Neural progenitor cell (in vitro differentiated cells): ENCODE measurements at regions not wholly inside any gene's neighbourhood (a gene's known extent, or its start where the extent isn't known, plus 50 kb on each side); places are given as distances from the start of the nearest gene placed in this dataset.

Source experiments
- DNase-seq: peaks from one replicate; pipeline ENCODE4 v3.0.0-alpha.2; 2016; ENCODE audit warnings: low spot score
- H2AFZ ChIP-seq: fragments of 200-600 bp; sonication (generic); replicated peaks from 2 replicates; pipeline ENCODE4 v1.6.1; 2016; ENCODE audit warnings: antibody characterized with exemption
- H3F3A ChIP-seq: fragments of 200-600 bp; sonication (generic); 2 replicates; pipeline ENCODE4 v1.6.1; 2016; ENCODE audit warnings: antibody characterized with exemption, low read depth
- H3K27ac ChIP-seq: fragments of 200-600 bp; sonication (generic); 2 replicates; pipeline ENCODE4 v1.5.1; 2016; ENCODE audit warnings: mild to moderate bottlenecking
- H3K27me3 ChIP-seq: fragments of 200-600 bp; sonication (generic); 2 replicates; pipeline ENCODE4 v1.6.1; 2016; ENCODE audit warnings: mild to moderate bottlenecking, moderate library complexity
- H3K36me3 ChIP-seq: fragments of 200-600 bp; sonication (generic); 2 replicates; pipeline ENCODE4 v1.5.1; 2016
- H3K4me1 ChIP-seq: fragments of 200-600 bp; sonication (generic); 2 replicates; pipeline ENCODE4 v1.6.1; 2016; ENCODE audit warnings: mixed run types
- H3K4me2 ChIP-seq: fragments of 200-600 bp; sonication (generic); 2 replicates; pipeline ENCODE4 v1.6.1; 2016
- H3K4me3 ChIP-seq: fragments of 200-600 bp; sonication (generic); 2 replicates; pipeline ENCODE4 v1.5.1; 2016
- H3K79me2 ChIP-seq: fragments of 200-600 bp; sonication (generic); 2 replicates; pipeline ENCODE4 v1.6.1; 2016; ENCODE audit warnings: low read depth
- H3K9ac ChIP-seq: fragments of 200-600 bp; sonication (generic); 2 replicates; pipeline ENCODE4 v1.6.1; 2016
- H3K9me3 ChIP-seq: fragments of 200-600 bp; sonication (generic); 2 replicates; pipeline ENCODE4 v1.5.1; 2016; ENCODE audit warnings: low read depth
- H4K20me1 ChIP-seq: fragments of 200-600 bp; sonication (generic); 2 replicates; pipeline ENCODE4 v1.6.1; 2016; ENCODE audit warnings: low read depth
- H3K27ac Mint-ChIP-seq: 3 replicates; pipeline ENCODE4 v1.8.0; 2021; ENCODE audit warnings: mixed read lengths
- H3K27me3 Mint-ChIP-seq: 2 replicates; pipeline ENCODE4 v1.8.0; 2022; ENCODE audit warnings: low read depth, mild to moderate bottlenecking, inconsistent platforms, moderate library complexity, mixed read lengths; ENCODE audit not compliant: insufficient read depth
- H3K36me3 Mint-ChIP-seq: 3 replicates; pipeline ENCODE4 v1.8.0; 2021; ENCODE audit warnings: mixed read lengths
- H3K4me1 Mint-ChIP-seq: 3 replicates; pipeline ENCODE4 v1.8.0; 2021; ENCODE audit warnings: mixed read lengths
- H3K4me3 Mint-ChIP-seq: 3 replicates; pipeline ENCODE4 v1.8.0; 2021; ENCODE audit warnings: mild to moderate bottlenecking, moderate library complexity, mixed read lengths
- H3K9me3 Mint-ChIP-seq: 3 replicates; pipeline ENCODE4 v1.8.0; 2020; ENCODE audit warnings: mixed read lengths
- CTCF ChIP-seq: fragments of 200-600 bp; sonication (generic); IDR thresholded peaks from 2 replicates; pipeline ENCODE4 v1.5.1; 2017; ENCODE audit warnings: antibody characterized with exemption, mild to moderate bottlenecking
- EZH2 ChIP-seq: fragments of 200-600 bp; sonication (generic); IDR thresholded peaks from 2 replicates; pipeline ENCODE4 v1.6.1; 2017; ENCODE audit warnings: antibody characterized with exemption, mild to moderate bottlenecking, moderate library complexity
- EZH2phosphoT487 ChIP-seq: fragments of 200-600 bp; sonication (generic); IDR thresholded peaks from 2 replicates; pipeline ENCODE4 v1.6.1; 2017; ENCODE audit warnings: antibody characterized with exemption

GRCh38 chr2:157107460-157107859 lies 150.0 kb upstream of the GALNT5 start:
- Histone ChIP-seq H3K27me3 (no peaks in the 10 kb centered on the region), H3K9ac (no peak overlapping the region), H3K4me1 (no peaks in the 10 kb centered on the region), H3K4me2 (no peak overlapping the region), H3F3A (no peaks in the 10 kb centered on the region), H3K27ac (no peak overlapping the region), H3K36me3 (no peaks in the 10 kb centered on the region), H2AFZ (no peak overlapping the region), H3K4me3 (no peak overlapping the region), H3K79me2 (no peaks in the 10 kb centered on the region), H3K9me3 (no peaks in the 10 kb centered on the region), H4K20me1 (no peaks in the 10 kb centered on the region)
- Mint-ChIP-seq H3K4me3 (no peak overlapping the region), H3K36me3 (no peaks in the 10 kb centered on the region), H3K27ac (no peak overlapping the region), H3K4me1 (peaks cover 3% of the 10 kb centered on the region), H3K27me3 (peaks cover 2% of the 10 kb centered on the region), H3K9me3 (peaks cover 14% of the 10 kb centered on the region)
- DNase-seq: no peak
- no peak for TF ChIP-seq EZH2phosphoT487
- TF ChIP-seq EZH2: no peak
- TF ChIP-seq CTCF: no peak

DNA sequence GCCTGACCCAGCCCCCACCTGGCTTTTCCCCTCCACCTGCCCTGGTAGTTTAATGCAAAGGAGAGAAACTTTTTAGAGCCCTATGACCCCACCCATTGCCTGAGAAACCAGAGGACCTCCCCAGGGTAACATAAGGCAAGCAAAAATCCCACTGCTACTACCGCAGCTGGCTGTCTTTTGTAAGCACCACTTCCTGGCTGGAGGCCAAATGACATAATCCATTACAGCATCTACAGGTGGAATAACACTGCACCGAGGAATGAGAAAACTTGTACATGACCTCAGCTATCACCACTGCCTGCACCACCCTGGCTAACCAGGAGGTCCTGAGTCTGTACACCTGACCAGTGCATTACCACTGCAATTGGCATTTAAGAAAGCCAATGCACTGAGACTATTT lies 149.6 kb upstream of the GALNT5 start:
- Histone ChIP-seq H3K4me1 (no peaks in the 10 kb centered on the region), H3F3A (no peaks in the 10 kb centered on the region), H3K4me3 (no peak overlapping the region), H3K4me2 (no peak overlapping the region), H3K36me3 (no peaks in the 10 kb centered on the region), H3K9ac (no peak overlapping the region), H4K20me1 (no peaks in the 10 kb centered on the region), H3K9me3 (no peaks in the 10 kb centered on the region), H3K79me2 (no peaks in the 10 kb centered on the region), H2AFZ (no peak overlapping the region), H3K27me3 (no peaks in the 10 kb centered on the region), H3K27ac (no peak overlapping the region)
- TF ChIP-seq EZH2 (no peak), EZH2phosphoT487 (no peak), CTCF (no peak)
- no peak overlapping the region for H3K27ac Mint-ChIP-seq
- H3K4me1 Mint-ChIP-seq: peaks cover 3% of the 10 kb centered on the region
- no peak overlapping the region for H3K4me3 Mint-ChIP-seq
- no peak for DNase-seq
- no peaks in the 10 kb centered on the region for H3K36me3 Mint-ChIP-seq
- H3K27me3 Mint-ChIP-seq: peaks cover 2% of the 10 kb centered on the region
- H3K9me3 Mint-ChIP-seq: peaks cover 19% of the 10 kb centered on the region

DNA sequence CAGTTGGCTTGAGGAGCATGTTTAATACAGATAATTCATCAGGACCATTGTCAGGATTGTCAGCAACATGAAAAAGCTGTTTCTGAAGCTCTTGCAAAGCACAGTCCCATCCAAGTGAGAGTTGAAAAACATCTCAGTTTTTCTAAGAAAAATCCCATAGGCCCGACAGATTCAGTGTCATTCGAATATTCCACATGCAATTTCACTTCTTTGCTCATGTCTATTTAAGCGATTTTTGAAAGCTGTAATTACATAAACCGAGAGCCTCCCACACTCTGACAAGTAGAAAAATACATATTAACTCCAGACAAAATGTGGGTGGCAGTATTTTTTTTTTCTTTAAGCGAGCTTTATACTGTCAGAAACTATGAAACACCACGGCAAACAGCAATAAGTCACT lies 134.7 kb upstream of the GALNT5 start:
- Histone ChIP-seq H3K4me1 (no peaks in the 10 kb centered on the region), H2AFZ (no peak overlapping the region), H4K20me1 (no peaks in the 10 kb centered on the region), H3K79me2 (no peaks in the 10 kb centered on the region), H3K27me3 (no peaks in the 10 kb centered on the region), H3K9me3 (no peaks in the 10 kb centered on the region), H3K27ac (no peak overlapping the region), H3K36me3 (no peaks in the 10 kb centered on the region), H3K4me3 (no peak overlapping the region), H3K9ac (no peak overlapping the region), H3K4me2 (no peak overlapping the region), H3F3A (no peaks in the 10 kb centered on the region)
- no peak overlapping the region for H3K4me3 Mint-ChIP-seq
- no peak overlapping the region for H3K27ac Mint-ChIP-seq
- DNase-seq: no peak
- H3K9me3 Mint-ChIP-seq: peaks cover 6% of the 10 kb centered on the region
- H3K4me1 Mint-ChIP-seq: no peaks in the 10 kb centered on the region
- no peak for TF ChIP-seq EZH2
- TF ChIP-seq CTCF: no peak
- no peak for TF ChIP-seq EZH2phosphoT487
- peaks cover 3% of the 10 kb centered on the region for H3K36me3 Mint-ChIP-seq
- H3K27me3 Mint-ChIP-seq: no peaks in the 10 kb centered on the region

GRCh38 chr2:157124731-157125130 lies 132.8 kb upstream of the GALNT5 start:
- Mint-ChIP-seq H3K27ac (no peak overlapping the region), H3K4me1 (no peaks in the 10 kb centered on the region)

More at GRCh38 chr2:157124731-157125130, 132.8 kb upstream of the GALNT5 start:
- Histone ChIP-seq H3K4me3 (no peak overlapping the region), H3K27ac (no peak overlapping the region), H3K79me2 (no peaks in the 10 kb centered on the region), H3K4me1 (no peaks in the 10 kb centered on the region), H3K4me2 (no peak overlapping the region), H2AFZ (no peak overlapping the region), H4K20me1 (no peaks in the 10 kb centered on the region), H3K9me3 (no peaks in the 10 kb centered on the region), H3K36me3 (no peaks in the 10 kb centered on the region), H3F3A (no peaks in the 10 kb centered on the region), H3K9ac (no peak overlapping the region), H3K27me3 (no peaks in the 10 kb centered on the region)
- TF ChIP-seq CTCF (no peak), EZH2 (no peak), EZH2phosphoT487 (no peak)
- Mint-ChIP-seq H3K27me3 (no peaks in the 10 kb centered on the region), H3K4me3 (no peak overlapping the region), H3K36me3 (no peaks in the 10 kb centered on the region), H3K9me3 (no peaks in the 10 kb centered on the region)
- no peak for DNase-seq
